Naive thymus-derived CD8-positive, alpha-beta T cell (primary cell): ENCODE measurements at regions not wholly inside any gene's neighbourhood (a gene's known extent, or its start where the extent isn't known, plus 50 kb on each side); places are given as distances from the start of the nearest gene placed in this dataset.

Experiments used
- ATAC-seq, 2 donors: fragments of 150-1000 bp; cut with Tn5 transposase in 1 of 2; sonication (Bioruptor Pico), chemical (Tn5 transposase) in 1 of 2; 1 replicate in 1 of 2; 2 replicates in 1 of 2; pipeline ENCODE4 v1.10.0; 2021; ENCODE audit warnings: mild to moderate bottlenecking in 2 of 2, moderate library complexity in 2 of 2
- POLR2A ChIA-PET: fragments of 350-600 bp; sonication (Branson Sonifier 250); formaldehyde crosslinking; loops from one replicate; lab custom pipeline; 2021; ENCODE audit warnings: antibody characterized with exemption; lab: Charles Lee
- DNase-seq, 10 donors: peaks; one replicate each; pipeline versions ENCODE4 v3.0.0 to v3.0.0-alpha.2; 2020 to 2022
- H3K27ac Mint-ChIP-seq, 10 donors: one replicate each; pipeline ENCODE4 v1.8.0; 2020 to 2022; ENCODE audit warnings: mild to moderate bottlenecking in 10 of 10, mixed read lengths in 10 of 10, moderate library complexity in 4 of 10, inconsistent platforms in 1 of 10
- H3K27me3 Mint-ChIP-seq, 5 donors: one replicate each; pipeline ENCODE4 v1.8.0; 2021 to 2022; ENCODE audit warnings: mixed read lengths in 5 of 5
- H3K36me3 Mint-ChIP-seq, 3 donors: one replicate each; pipeline ENCODE4 v1.8.0; 2020 to 2022; ENCODE audit warnings: mixed read lengths in 3 of 3, mild to moderate bottlenecking in 2 of 3, inconsistent platforms in 1 of 3
- H3K4me1 Mint-ChIP-seq, 4 donors: one replicate each; pipeline ENCODE4 v1.8.0; 2021 to 2022; ENCODE audit warnings: mixed read lengths in 4 of 4
- H3K4me3 Mint-ChIP-seq, 10 donors: one replicate each; pipeline ENCODE4 v1.8.0; 2020 to 2022; ENCODE audit warnings: mild to moderate bottlenecking in 10 of 10, mixed read lengths in 10 of 10, moderate library complexity in 6 of 10, inconsistent platforms in 1 of 10
- H3K9me3 Mint-ChIP-seq, 9 donors: one replicate each; pipeline ENCODE4 v1.8.0; 2020 to 2022; ENCODE audit warnings: mixed read lengths in 9 of 9, mild to moderate bottlenecking in 3 of 9, inconsistent platforms in 1 of 9, moderate library complexity in 1 of 9

DNA sequence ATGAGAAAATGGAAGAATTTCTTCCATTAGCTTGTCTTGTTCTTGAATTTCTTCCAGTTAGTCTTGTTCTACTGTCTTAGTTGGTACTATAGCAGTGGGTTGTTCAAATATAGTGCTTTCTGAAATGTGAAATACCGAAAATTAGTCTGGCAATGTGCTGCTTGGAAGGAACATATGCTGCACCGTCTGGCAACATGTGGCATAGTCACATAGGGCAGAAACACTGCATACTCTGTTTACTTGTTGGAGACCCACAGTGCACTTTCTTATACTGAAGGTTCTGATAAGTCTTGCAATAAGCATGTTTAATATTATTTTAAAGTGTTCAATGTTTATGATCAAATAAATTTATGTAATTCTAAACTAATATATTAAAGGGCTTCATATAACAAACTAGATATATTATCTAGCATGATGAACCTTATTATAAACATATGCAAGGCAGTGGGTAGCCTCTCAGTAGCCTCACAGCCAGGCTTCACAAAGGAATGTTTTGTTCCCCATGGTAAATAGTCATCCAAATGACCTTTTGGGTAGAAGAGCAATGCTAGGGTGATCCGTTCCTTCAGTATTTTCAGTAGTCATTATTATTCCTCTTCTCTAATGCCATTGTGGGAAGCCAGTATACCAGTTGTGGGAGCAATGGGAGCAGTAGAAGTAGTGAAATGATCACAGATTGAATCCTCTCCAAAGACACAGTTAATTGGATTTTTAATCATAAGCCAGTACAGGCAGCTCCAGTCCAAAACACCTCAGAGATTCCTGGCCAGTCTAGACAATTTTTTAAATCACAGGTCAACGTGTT, 1106.7 kb downstream of the DTWD2 start:
- Mint-ChIP-seq H3K4me3 (no peak overlapping the region), H3K27ac (no peak overlapping the region), H3K9me3 (peaks cover 0 to 17% (median 3%) of the 10 kb centered on the region in 9 donors), H3K4me1 (no peaks in the 10 kb centered on the region), H3K36me3 (no peaks in the 10 kb centered on the region), H3K27me3 (peaks cover 0 to 2% (median 0%) of the 10 kb centered on the region in 5 donors)
- POLR2A ChIA-PET, result no interaction called here
- DNase-seq, result no peak
- ATAC-seq, result no peak

DNA sequence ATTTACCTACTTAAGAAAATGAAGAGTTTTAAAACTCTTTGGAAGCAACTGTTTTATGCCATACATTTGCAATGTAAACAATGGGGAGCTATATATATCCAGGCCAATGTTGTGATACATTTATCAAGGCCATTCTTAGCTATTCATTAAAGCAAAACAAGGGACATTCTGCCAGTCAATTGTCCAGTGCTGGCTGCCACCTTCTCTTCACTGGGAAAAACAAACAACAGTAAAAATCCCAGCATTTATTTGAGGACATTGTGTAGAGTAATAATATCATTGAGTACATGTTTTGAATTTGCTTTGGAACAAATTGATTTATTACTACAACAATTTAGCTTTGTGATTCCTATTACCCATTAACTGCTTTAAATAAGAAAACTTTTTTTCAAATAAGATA, 1107.4 kb downstream of the DTWD2 start:
- peaks cover 0 to 2% (median 0%) of the 10 kb centered on the region in 5 donors for H3K27me3 Mint-ChIP-seq
- ATAC-seq (no peak), DNase-seq (no peak)
- H3K4me1 Mint-ChIP-seq, result no peaks in the 10 kb centered on the region
- no peak overlapping the region for H3K4me3 Mint-ChIP-seq
- no peak overlapping the region for H3K27ac Mint-ChIP-seq
- H3K36me3 Mint-ChIP-seq, result no peaks in the 10 kb centered on the region
- peaks cover 0 to 10% (median 3%) of the 10 kb centered on the region in 9 donors for H3K9me3 Mint-ChIP-seq
- POLR2A ChIA-PET, result no interaction called here

DNA sequence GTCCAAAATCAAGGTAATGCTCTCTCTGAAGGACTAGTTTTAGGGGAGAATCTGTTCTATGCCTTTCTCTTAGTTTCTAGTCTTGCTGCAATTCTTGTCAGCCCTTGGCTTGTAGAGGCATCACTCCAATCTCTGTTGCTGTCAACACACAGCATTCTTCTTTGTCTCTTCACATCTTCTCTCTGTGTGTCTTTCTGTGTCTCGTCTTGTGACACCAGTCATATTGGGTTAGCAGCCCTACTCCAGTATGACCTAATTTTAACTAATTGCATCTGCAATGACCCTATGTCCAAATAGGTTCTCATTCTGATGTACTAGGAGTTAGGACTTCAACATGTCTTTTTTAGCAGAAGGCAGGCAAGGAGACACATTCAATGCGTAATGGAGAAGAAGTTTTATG, 1110.6 kb downstream of the DTWD2 start:
- Mint-ChIP-seq H3K27ac (no peak overlapping the region), H3K9me3 (peaks cover 0 to 9% (median 2%) of the 10 kb centered on the region in 9 donors)

DNA sequence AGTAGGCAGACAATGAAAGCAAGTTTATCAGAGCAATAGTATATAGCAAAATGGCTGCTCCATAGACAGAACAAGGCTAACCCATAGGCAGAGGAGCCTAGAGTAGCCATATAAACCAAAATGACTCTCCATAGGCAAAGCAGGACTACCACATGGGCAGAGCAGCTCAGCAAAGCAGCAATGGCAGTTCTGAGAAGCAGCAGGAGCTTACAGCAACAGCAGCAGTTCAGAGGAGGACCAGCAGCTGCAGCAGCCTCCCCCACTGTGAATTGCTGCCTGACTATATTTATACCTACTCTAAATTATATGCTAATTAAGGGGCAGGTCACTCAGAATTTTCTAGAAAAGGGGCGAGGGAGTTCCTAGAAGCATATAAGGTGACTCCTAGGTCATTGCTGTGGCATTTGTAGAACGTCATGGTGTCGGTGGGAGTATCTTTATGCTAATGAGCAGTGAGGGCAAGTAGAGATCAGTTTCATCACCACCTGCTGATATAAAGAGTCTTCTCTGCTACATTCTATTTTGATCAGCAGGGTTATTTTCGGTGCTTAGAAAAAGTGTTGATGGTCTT, 1115.5 kb downstream of the DTWD2 start:
- Mint-ChIP-seq H3K36me3 (no peaks in the 10 kb centered on the region), H3K4me1 (no peaks in the 10 kb centered on the region), H3K4me3 (no peak overlapping the region), H3K27ac (no peak overlapping the region), H3K9me3 (peaks cover 0 to 7% (median 5%) of the 10 kb centered on the region in 9 donors), H3K27me3 (no peaks in the 10 kb centered on the region)
- DNase-seq (no peak), ATAC-seq (no peak)
- POLR2A ChIA-PET, result no interaction called here

More for the DNA sequence above, 1110.6 kb downstream of the DTWD2 start:
- Mint-ChIP-seq H3K4me3 (no peak overlapping the region), H3K36me3 (no peaks in the 10 kb centered on the region), H3K27me3 (peaks cover 0 to 2% (median 0%) of the 10 kb centered on the region in 5 donors), H3K4me1 (no peaks in the 10 kb centered on the region)
- DNase-seq (no peak), ATAC-seq (no peak)
- POLR2A ChIA-PET, result no interaction called here

DNA sequence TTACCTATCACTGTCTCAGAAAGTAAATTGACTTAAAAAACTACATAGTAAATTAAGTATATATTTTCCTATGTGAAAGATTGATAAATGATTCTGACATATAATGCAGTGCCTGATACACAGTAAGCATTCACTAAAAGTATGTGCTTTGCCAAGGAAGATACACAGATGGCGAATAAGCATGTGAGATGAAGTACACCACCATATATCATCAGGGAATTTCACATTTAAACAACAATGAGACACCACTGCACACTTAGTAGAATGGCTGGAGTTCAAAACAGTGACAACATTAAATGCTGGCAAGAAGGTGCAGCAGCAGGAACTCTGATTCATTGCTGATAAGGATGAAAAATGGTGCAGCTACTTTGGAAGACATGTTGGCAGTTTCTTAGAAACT, 1118.8 kb downstream of the DTWD2 start:
- H3K4me3 Mint-ChIP-seq, result no peak overlapping the region
- DNase-seq (no peak), ATAC-seq (no peak)
- no peaks in the 10 kb centered on the region for H3K36me3 Mint-ChIP-seq
- peaks cover 0 to 8% (median 2%) of the 10 kb centered on the region in 9 donors for H3K9me3 Mint-ChIP-seq
- POLR2A ChIA-PET, result no interaction called here
- H3K27me3 Mint-ChIP-seq, result no peaks in the 10 kb centered on the region
- no peaks in the 10 kb centered on the region for H3K4me1 Mint-ChIP-seq
- H3K27ac Mint-ChIP-seq, result no peak overlapping the region

DNA sequence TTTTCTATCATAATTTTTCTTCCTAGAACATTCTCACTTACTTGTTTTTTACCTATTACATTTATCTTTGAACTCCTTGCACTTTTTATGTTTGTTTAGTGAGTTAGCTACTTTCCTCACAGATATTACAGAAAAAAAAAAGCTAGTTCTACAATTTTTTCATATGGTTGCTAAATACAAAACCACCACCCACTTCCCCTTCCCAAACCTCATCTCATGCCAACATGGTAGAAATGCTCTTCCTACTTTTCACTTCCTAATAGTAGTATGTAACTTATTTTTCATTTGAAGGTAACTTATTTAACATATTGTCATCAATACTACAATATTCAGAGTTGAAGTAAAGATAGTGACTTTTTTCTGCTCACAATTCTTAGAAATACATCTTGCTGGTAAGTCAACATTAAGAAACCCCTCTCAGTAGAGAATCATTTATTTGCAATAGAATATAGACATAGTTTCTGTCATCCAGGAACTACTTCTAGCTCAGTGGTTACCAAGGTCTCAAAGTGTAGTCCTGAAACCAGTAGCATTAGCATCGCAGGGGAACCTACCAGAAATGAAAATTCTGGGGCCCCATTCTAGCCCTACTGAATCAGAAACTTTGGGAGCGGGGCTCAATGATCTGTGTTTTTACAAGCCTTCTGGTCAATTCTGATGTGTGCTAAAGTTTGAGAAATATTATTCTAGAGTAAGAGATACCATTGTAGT, 1124.6 kb downstream of the DTWD2 start:
- DNase-seq, result no peak
- no peaks in the 10 kb centered on the region for H3K4me1 Mint-ChIP-seq
- no peak overlapping the region for H3K4me3 Mint-ChIP-seq
- no peak overlapping the region for H3K27ac Mint-ChIP-seq
- no peak for ATAC-seq
- H3K36me3 Mint-ChIP-seq, result no peaks in the 10 kb centered on the region
- POLR2A ChIA-PET, result no interaction called here
- no peaks in the 10 kb centered on the region for H3K27me3 Mint-ChIP-seq
- H3K9me3 Mint-ChIP-seq, result peaks cover 0 to 8% (median under 1%) of the 10 kb centered on the region in 9 donors

DNA sequence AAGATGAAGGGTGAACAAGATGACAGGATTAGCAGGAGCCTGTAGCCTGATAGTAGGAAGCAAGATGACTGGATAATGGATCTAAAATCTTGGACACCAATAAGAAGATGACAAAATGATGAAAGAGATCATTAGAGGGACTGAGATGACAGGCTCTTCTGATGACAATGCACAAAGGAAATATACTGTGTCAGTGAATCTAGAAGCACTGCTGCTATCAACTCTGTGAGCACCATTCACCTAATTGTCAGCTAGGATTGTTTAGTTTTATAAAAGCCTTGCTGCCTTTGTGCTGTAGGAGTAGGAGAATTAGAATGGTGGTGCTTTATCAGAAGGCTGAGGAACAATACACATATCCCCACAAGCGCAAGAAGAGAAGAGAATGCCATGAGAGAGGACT, 1127.8 kb downstream of the DTWD2 start:
- peaks cover 0 to 23% (median 9%) of the 10 kb centered on the region in 9 donors for H3K9me3 Mint-ChIP-seq
- H3K4me1 Mint-ChIP-seq, result no peaks in the 10 kb centered on the region
- no peak for DNase-seq
- POLR2A ChIA-PET, result no interaction called here
- no peak for ATAC-seq
- no peak overlapping the region for H3K27ac Mint-ChIP-seq
- H3K27me3 Mint-ChIP-seq, result no peaks in the 10 kb centered on the region
- no peak overlapping the region for H3K4me3 Mint-ChIP-seq
- no peaks in the 10 kb centered on the region for H3K36me3 Mint-ChIP-seq

DNA sequence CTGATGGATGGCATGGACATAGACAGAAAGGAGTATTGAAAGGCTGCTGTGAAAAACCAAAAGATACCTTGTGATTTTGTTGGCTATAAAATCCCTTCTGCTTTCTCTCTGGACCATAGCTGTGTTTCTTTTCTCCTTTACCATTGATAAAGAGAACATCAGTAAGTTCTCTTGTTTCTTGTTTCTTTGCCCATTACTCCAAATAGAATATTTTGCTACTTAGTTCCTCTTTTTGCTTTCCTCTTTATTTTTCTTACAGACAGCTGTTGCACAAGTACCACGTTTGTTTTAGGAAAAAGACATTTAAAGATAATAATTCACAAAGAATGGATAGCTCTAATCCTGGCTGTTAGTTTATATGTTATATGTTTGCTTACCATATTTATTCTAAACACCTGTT, 1129.2 kb downstream of the DTWD2 start:
- ATAC-seq, result no peak
- Mint-ChIP-seq H3K4me1 (no peaks in the 10 kb centered on the region), H3K4me3 (no peak overlapping the region), H3K9me3 (peaks cover 0 to 23% (median 10%) of the 10 kb centered on the region in 9 donors), H3K27ac (no peak overlapping the region), H3K36me3 (no peaks in the 10 kb centered on the region), H3K27me3 (no peaks in the 10 kb centered on the region)
- DNase-seq, result no peak
- POLR2A ChIA-PET, result no interaction called here

DNA sequence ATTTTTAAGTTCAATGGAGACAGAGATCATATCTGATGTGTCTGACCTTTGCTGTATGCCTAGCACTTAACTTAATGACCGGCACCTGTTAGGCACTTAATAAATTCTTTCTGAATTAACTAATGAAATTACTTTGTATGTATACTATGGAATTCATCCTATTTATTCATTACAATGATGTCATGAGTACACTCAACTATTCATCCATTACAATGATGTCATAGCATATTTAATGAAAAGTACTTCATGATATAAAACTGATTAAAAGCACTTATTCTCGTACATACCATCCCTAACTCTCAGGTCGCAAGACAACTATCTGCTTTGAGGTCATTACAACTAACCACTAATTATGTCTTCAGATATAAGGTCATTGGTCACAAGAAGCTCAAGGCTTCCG, 1131.6 kb downstream of the DTWD2 start:
- POLR2A ChIA-PET, result no interaction called here
- Mint-ChIP-seq H3K9me3 (peaks cover 0 to 23% (median 8%) of the 10 kb centered on the region in 9 donors), H3K36me3 (no peaks in the 10 kb centered on the region), H3K4me1 (no peaks in the 10 kb centered on the region), H3K4me3 (no peak overlapping the region), H3K27me3 (no peaks in the 10 kb centered on the region), H3K27ac (no peak overlapping the region)
- no peak for DNase-seq
- no peak for ATAC-seq

DNA sequence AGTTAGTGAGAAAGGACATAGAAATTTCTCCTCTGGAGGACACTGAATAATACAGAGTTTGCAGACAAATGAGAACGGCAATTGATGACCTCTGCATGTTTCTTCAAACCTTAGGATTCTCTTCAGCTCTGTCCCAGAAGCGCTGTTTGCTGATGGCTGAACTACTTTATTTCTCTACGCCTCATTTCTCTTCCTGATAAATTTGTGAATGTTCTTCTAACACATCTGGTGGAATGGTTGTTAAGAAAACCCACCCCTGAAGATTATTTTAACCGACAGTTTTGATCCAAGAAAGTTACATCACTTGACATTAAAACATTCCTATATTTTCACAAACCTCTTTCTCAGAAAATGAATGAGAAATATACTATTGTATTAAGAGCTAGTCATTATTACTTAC, 1150.6 kb downstream of the DTWD2 start:
- Mint-ChIP-seq H3K27me3 (no peaks in the 10 kb centered on the region), H3K4me3 (no peak overlapping the region), H3K36me3 (no peaks in the 10 kb centered on the region), H3K4me1 (no peaks in the 10 kb centered on the region), H3K27ac (no peak overlapping the region), H3K9me3 (peaks cover 0 to 22% (median 2%) of the 10 kb centered on the region in 9 donors)
- DNase-seq, result no peak
- ATAC-seq, result no peak
- POLR2A ChIA-PET, result no interaction called here

DNA sequence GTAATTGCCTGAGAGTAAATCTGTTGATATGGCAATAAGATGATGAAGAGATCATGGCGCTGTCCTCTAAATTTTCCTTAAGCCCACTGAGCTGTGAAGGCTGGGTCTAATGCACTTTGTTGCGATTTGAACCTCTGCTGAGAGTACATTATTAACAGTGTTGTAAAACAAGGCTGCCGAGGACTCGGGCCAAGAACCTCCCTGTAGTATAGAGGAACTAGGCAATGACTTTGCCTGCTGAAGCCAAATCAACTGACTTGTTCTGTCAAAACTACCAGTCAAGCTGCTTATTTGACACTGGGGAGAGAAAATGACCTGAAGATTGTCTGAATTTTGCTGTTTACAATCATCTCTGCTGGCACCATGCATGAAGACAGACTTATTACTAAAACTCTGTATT, 1154.7 kb downstream of the DTWD2 start:
- H3K9me3 Mint-ChIP-seq, result peaks cover 0 to 25% (median 10%) of the 10 kb centered on the region in 9 donors
- DNase-seq, result no peak
- H3K27me3 Mint-ChIP-seq, result no peaks in the 10 kb centered on the region
- POLR2A ChIA-PET, result no interaction called here
- ATAC-seq, result no peak
- no peak overlapping the region for H3K27ac Mint-ChIP-seq
- H3K4me3 Mint-ChIP-seq, result no peak overlapping the region
- H3K4me1 Mint-ChIP-seq, result no peaks in the 10 kb centered on the region
- no peaks in the 10 kb centered on the region for H3K36me3 Mint-ChIP-seq

DNA sequence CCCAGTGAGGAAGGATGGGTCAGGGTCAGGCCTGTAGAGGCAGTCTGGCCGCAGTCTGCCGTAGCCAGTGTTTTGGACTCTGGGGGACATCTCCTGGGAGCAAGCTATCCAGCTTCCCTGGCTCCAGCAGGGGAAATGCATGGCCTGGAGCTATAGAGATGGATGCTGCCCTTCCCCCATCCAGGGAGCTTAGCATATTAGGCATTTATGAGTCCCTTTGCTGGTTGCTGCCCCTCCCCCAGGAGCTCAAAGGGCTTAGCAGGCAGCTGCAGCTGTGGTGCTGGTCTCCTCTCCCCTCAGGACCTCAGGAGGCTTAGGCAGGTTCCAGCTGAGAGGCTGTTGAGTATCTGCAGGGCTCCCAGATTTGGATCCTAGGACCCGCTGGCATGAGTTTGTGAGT, 1158.7 kb downstream of the DTWD2 start:
- Mint-ChIP-seq H3K36me3 (no peaks in the 10 kb centered on the region), H3K27me3 (no peaks in the 10 kb centered on the region), H3K4me1 (no peaks in the 10 kb centered on the region), H3K27ac (no peak overlapping the region), H3K9me3 (peaks cover 10 to 51% (median 19%) of the 10 kb centered on the region in 9 donors), H3K4me3 (no peak overlapping the region)
- DNase-seq, result no peak
- POLR2A ChIA-PET, result no interaction called here
- ATAC-seq, result no peak

DNA sequence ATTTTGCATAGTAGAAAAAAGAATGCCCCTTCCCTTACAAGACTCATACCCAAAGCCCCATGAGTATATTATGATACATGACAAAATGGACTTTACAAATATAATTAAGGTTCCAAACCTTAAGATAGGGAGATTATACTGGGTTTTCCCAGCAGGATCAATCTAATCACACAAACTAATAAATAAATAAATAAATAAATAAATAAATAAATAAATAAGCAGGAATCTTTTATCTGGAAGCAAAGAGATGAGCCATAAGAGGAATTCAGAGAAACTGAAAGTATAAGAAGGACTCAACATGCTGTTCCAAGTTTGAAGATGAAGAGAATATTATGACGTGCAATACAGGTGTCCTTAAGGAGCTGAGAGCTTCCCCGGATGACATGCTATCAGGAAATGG, 1174.5 kb downstream of the DTWD2 start:
- POLR2A ChIA-PET, result no interaction called here
- H3K27ac Mint-ChIP-seq, result no peak overlapping the region

More for the DNA sequence above, 1174.5 kb downstream of the DTWD2 start:
- peaks cover under 1 to 27% (median 12%) of the 10 kb centered on the region in 9 donors for H3K9me3 Mint-ChIP-seq
- no peaks in the 10 kb centered on the region for H3K27me3 Mint-ChIP-seq
- no peaks in the 10 kb centered on the region for H3K4me1 Mint-ChIP-seq
- DNase-seq (no peak), ATAC-seq (no peak)
- peaks cover 0 to 7% (median 0%) of the 10 kb centered on the region in 3 donors for H3K36me3 Mint-ChIP-seq
- no peak overlapping the region for H3K4me3 Mint-ChIP-seq
